ENCODE measurements at regions not wholly inside any gene's neighbourhood (a gene's known extent, or its start where the extent isn't known, plus 50 kb on each side); places are given as distances from the start of the nearest gene placed in this dataset.
A peak's percentile ranks its signal among the peaks of the same experiment; 100 is the strongest.

- Histone ChIP-seq H3K4me3 (no peak overlapping the region), H3K9me3 (no peaks in the 10 kb centered on the region), H3K27ac (no peak overlapping the region), H3K27me3 (no peaks in the 10 kb centered on the region), H3K4me1 (no peaks in the 10 kb centered on the region), H3K36me3 (no peaks in the 10 kb centered on the region)
- TF ChIP-seq, protein P1, sequence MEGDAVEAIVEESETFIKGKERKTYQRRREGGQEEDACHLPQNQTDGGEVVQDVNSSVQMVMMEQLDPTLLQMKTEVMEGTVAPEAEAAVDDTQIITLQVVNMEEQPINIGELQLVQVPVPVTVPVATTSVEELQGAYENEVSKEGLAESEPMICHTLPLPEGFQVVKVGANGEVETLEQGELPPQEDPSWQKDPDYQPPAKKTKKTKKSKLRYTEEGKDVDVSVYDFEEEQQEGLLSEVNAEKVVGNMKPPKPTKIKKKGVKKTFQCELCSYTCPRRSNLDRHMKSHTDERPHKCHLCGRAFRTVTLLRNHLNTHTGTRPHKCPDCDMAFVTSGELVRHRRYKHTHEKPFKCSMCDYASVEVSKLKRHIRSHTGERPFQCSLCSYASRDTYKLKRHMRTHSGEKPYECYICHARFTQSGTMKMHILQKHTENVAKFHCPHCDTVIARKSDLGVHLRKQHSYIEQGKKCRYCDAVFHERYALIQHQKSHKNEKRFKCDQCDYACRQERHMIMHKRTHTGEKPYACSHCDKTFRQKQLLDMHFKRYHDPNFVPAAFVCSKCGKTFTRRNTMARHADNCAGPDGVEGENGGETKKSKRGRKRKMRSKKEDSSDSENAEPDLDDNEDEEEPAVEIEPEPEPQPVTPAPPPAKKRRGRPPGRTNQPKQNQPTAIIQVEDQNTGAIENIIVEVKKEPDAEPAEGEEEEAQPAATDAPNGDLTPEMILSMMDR (IDR thresholded peaks at IDR 0.05): no peak
- peak; percentile 17 to 69 for DNase-seq (ENCODE audit: low spot score in 2 of 2)
- intact Hi-C loops (cut with DNase I): no loop called here
Observed at GRCh38 chr7:69412331-69413146, 185.7 kb upstream of the AUTS2 start.

GRCh38 chr7:69414555-69414954, 183.7 kb upstream of the AUTS2 start:
- Histone ChIP-seq H3K4me3 (no peak overlapping the region), H3K9me3 (no peaks in the 10 kb centered on the region), H3K4me1 (no peaks in the 10 kb centered on the region), H3K27ac (no peak overlapping the region), H3K36me3 (no peaks in the 10 kb centered on the region), H3K27me3 (no peaks in the 10 kb centered on the region)
- no peak for DNase-seq (ENCODE audit: low spot score in 2 of 2)
- intact Hi-C loops (cut with DNase I): no loop called here
- TF ChIP-seq, protein P1 (IDR thresholded peaks at IDR 0.05): no peak

DNA sequence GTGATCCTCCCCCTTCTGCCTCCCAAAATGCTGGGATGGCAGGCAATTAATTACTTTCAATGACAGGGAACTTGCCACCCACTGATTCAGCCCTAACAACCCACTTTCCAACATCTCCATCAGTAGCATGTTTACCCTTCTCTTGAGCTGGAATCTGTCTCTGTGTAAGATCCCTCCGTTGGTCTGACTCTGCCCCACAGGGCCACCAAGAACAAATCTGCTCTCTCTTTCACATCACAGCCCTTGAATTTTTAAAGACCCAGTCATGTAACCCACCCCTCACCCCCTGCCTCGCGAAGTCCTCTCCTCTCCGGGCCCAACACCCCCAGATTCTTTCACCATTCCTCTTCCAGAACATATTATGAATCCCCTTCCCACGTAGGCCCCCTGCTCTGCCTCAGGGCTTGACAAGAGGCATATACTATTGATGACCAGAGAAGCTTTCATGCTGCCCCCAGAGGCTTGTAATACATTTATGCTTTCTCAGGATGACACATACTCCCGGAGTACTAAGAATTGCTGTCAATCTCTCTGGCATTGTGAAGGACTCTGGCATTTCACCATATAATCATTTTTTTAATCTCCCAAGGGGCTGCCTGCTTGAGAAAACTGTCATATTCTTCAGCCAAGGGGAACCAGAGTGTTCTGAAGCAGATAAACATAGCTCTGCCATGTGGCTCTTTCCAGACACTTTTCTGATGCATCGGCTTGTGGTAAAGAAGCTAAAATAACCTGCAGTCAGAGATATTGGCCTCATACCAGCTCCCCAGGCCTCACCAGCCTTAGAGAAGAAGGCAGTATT, 179.2 kb upstream of the AUTS2 start:
- TF ChIP-seq, protein P1 (IDR thresholded peaks at IDR 0.05): no peak
- Histone ChIP-seq H3K4me1 (peaks cover 0 to 8% of the 10 kb centered on the region in 2 donors), H3K27ac (no peak overlapping the region), H3K36me3 (no peaks in the 10 kb centered on the region), H3K9me3 (no peaks in the 10 kb centered on the region), H3K4me3 (no peak overlapping the region), H3K27me3 (no peaks in the 10 kb centered on the region)
- intact Hi-C loops (cut with DNase I): no loop called here
- no peak for DNase-seq (ENCODE audit: low spot score in 2 of 2)

DNA sequence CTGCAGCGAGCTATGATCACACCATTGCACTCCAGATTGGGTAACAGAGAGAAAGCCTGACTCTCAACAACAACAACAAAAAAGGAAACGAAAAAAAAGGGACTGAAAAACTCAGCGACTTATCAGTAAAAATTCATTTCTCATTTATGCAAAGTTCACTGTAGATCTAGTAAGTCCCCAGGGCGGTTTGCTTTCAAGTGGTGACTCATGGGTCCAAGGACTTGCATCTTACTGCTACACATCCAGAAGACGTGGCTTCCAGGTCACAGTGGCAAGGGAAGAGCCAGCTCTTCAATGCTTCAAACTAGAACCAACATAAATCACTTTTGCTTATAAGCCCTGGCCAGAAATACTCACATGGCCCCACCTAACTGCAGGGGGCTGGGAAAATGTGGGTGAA, 178.3 kb upstream of the AUTS2 start:
- no peak overlapping the region for H3K4me3 ChIP-seq
- no peak for DNase-seq (ENCODE audit: low spot score in 2 of 2)
- H3K36me3 ChIP-seq: no peaks in the 10 kb centered on the region
- H3K27ac ChIP-seq: no peak overlapping the region
- intact Hi-C loops (cut with DNase I): no loop called here
- TF ChIP-seq, protein P1 (IDR thresholded peaks at IDR 0.05): no peak
- H3K27me3 ChIP-seq: no peaks in the 10 kb centered on the region
- H3K9me3 ChIP-seq: no peaks in the 10 kb centered on the region
- H3K4me1 ChIP-seq: peaks cover 0 to 8% of the 10 kb centered on the region in 2 donors

- Histone ChIP-seq H3K4me1 (peaks cover 0 to 8% of the 10 kb centered on the region in 2 donors), H3K27me3 (no peaks in the 10 kb centered on the region), H3K9me3 (no peaks in the 10 kb centered on the region), H3K27ac (no peak overlapping the region), H3K4me3 (no peak overlapping the region), H3K36me3 (no peaks in the 10 kb centered on the region)
- DNase-seq (ENCODE audit: low spot score in 2 of 2): no peak
- intact Hi-C loops (cut with DNase I): no loop called here
- TF ChIP-seq, protein P1 (IDR thresholded peaks at IDR 0.05): no peak
Observed at GRCh38 chr7:69422574-69422985, 175.7 kb upstream of the AUTS2 start.
